GM21423 (cell line): ENCODE measurements at regions not wholly inside any gene's neighbourhood (a gene's known extent, or its start where the extent isn't known, plus 50 kb on each side); places are given as distances from the start of the nearest gene placed in this dataset.
"Not testable (repeated sequence)": the region's sequence is repeated elsewhere in the genome, so short reads cannot be mapped to it uniquely, and the experiment has no call there.

Experiments used
- ATAC-seq: cut with Tn5 transposase; IDR thresholded peaks from one replicate; pipeline ENCODE4 v1.9.1; 2021; ENCODE audit warnings: mild to moderate bottlenecking, moderate library complexity; ENCODE audit not compliant: unreplicated experiment

- no peak for ATAC-seq
Observed at GRCh38 chr16:51869176-51869575, 677.8 kb downstream of the TOX3 start.

GRCh38 chr16:51868631-51869030 is 678.3 kb downstream of the TOX3 start:
- no peak for ATAC-seq

GRCh38 chr16:51867386-51868065 is 679.4 kb downstream of the TOX3 start:
- ATAC-seq, result no peak

- ATAC-seq, result no peak
Observed at GRCh38 chr16:51864575-51864974, 682.4 kb downstream of the TOX3 start.

GRCh38 chr16:51854401-51854951 is 692.5 kb downstream of the TOX3 start:
- no peak for ATAC-seq

GRCh38 chr16:51853586-51853985 is 693.4 kb downstream of the TOX3 start:
- no peak for ATAC-seq

- no peak for ATAC-seq
Observed at GRCh38 chr16:51852892-51853291, 694.1 kb downstream of the TOX3 start.

DNA sequence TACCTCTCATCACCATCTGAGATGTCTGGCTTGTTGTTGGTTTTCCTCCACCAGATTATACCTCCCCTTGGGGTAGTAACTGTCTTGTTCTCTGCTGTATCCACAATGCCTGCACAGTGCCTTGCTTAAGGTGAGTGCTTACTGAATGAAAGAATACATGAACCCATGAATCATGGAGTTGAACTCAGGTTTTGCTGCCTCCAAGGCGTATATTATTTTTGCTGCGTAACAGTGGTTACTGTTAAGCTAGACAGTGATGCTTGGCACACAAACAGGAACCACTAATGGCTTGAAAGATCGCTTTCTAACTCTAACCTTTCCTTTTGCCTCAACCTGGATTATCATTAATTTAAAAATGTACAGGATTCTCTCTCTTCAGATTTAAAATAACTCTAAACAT is 695.8 kb downstream of the TOX3 start:
- ATAC-seq, result no peak

- no peak for ATAC-seq
Observed at GRCh38 chr16:51849715-51850114, 697.2 kb downstream of the TOX3 start.

GRCh38 chr16:51845586-51846305 is 694.7 kb upstream of the SALL1 start:
- ATAC-seq, result no peak

DNA sequence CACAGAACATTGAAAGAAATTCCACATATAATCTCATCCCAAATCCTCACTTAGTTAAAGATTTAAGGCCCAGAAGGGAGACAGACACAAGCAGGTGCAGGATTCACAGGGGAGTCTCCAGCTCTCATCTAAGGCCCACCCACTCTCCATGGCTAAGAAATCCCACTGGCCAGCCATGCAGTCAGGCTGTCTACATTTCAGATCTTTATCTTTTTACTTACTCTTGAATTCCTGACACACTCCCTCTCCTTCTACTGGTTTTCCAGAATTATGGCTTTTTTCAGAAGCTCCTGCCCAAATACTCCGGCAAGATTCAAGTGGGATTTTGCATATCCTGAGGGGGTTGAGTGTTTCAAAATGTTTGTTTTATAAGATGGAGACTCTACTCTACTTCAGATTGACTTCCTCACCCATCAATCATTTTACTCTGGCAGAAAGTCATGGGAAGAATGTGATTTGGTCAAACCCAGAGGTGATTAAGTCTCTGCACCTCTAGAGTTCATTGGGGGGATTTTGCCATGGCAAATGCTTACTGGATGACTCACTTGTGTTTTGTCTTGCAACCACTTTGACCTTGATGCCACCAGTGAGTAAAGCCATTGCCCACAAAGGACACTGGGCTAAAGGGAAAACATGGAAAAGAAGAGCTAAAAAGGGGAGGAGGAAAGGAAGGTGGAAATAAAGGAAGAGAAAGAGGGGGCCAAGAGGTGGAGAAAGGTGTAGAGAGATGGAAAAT is 688.8 kb upstream of the SALL1 start:
- no peak for ATAC-seq

DNA sequence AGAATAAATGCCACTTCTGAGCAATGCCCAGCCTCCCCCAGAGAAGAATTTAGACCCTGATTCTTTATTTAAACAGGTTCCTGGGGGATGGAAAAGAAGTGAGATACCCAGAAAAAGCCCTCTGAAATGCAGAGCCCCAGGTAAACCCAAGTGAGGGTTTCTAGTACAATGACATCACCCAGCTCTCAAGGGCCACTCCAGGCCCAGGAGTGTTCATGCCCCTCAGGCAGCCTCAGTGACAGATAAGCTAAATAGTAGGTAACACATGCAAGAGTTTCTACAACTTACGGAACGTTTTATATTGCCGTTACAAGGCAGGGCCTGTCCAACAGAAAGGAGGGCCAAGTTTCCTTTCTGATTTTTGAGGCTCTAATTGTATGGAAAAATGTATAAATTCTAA is 683.7 kb upstream of the SALL1 start:
- no peak for ATAC-seq

GRCh38 chr16:51834133-51834532 is 683.1 kb upstream of the SALL1 start:
- ATAC-seq, result no peak

- peak; percentile 64 for ATAC-seq
Observed at GRCh38 chr16:51831595-51832367, 680.7 kb upstream of the SALL1 start.

- ATAC-seq, result not testable (repeated sequence)
Observed at GRCh38 chr16:51831034-51831433, 680.0 kb upstream of the SALL1 start.

DNA sequence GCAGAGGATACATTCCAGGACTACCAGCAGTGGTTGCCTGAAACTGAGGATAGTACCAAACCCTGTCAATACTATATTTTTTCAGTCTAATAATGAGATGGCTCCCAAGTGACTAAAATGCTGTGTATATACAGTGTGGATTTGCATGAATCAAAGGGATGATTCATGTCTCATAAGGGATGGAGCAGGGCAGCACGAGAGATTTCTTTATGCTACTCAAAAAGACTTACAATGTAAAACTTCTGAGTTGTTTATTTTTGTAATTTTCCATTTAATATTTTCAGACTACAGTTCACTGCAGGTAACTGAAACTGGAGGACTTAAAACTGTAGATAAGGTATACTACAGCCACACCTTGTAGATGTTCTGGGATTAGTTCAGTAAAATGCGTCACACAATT is 674.7 kb upstream of the SALL1 start:
- ATAC-seq, result no peak

DNA sequence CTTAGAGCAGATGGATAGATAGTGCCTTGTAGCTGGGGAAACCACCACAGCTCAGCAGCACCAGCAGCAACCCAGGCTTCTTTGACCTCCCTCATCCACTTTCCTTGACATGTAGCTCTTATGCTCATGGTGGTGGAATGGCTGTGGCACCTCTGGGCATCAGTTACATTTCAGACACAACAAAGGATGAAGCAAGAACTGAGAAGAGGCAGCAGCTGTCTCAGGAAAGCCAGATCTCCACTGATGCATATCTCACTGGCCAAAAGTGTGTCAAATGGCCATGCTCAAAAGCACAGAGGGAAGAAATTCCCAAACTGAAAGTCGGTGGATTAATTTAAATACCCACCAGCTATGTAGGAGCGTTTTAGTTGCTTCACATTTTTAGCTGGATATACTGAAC is 671.4 kb upstream of the SALL1 start:
- no peak for ATAC-seq

GRCh38 chr16:51821527-51821926 is 670.5 kb upstream of the SALL1 start:
- ATAC-seq, result no peak

DNA sequence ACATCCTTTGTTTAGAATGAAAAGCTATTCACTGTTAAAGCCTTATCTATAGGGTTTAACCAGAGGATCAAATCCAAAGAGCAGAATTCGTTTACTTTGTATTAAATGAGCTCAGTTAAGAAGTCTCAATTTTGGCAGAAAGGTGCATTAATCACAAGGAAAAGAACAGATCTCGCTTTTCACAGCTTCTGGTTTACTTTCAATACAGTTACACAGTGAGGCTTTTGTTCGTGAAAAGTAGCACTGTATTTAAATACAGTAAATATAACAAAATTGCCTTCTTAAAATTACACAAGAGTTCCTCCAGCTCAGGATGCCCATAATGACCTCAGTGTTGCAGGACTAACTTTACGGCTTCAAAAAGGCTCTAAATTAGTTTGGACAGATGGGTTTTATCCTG is 669.1 kb upstream of the SALL1 start:
- ATAC-seq, result no peak

- no peak for ATAC-seq
Observed at GRCh38 chr16:51818342-51818944, 667.4 kb upstream of the SALL1 start.
